ENCODE measurements at regions not wholly inside any gene's neighbourhood (a gene's known extent, or its start where the extent isn't known, plus 50 kb on each side); places are given as distances from the start of the nearest gene placed in this dataset.

GRCh38 chr1:109818988-109819764 is 55.5 kb upstream of the EPS8L3 start:
- peaks cover 6% of the 10 kb centered on the region for H3K4me1 ChIP-seq
- H3K4me3 ChIP-seq (ENCODE audit: low read depth, low read length) = no peak overlapping the region
- H3K79me2 ChIP-seq = no peaks in the 10 kb centered on the region
- no peaks in the 10 kb centered on the region for H3K36me3 ChIP-seq (ENCODE audit: control insufficient read depth, insufficient read depth, low read length)
- TF ChIP-seq CTCF (IDR thresholded peaks at IDR 0.05) = no peak
- no peak overlapping the region for H3K4me2 ChIP-seq (ENCODE audit: low read length)
- H2AFZ ChIP-seq = no peak overlapping the region
- no peaks in the 10 kb centered on the region for H3K9me3 ChIP-seq (ENCODE audit: control insufficient read depth, low read length)
- no peaks in the 10 kb centered on the region for H3K27me3 ChIP-seq (ENCODE audit: control insufficient read depth, insufficient read depth, low read length)
- no peak overlapping the region for H3K27ac ChIP-seq
- H3K9ac ChIP-seq = no peak overlapping the region

GRCh38 chr1:109818271-109818987 is 54.7 kb upstream of the EPS8L3 start:
- H3K79me2 ChIP-seq = no peaks in the 10 kb centered on the region
- TF ChIP-seq CTCF (IDR thresholded peaks at IDR 0.05) = no peak
- H3K9me3 ChIP-seq (ENCODE audit: control insufficient read depth, low read length) = no peaks in the 10 kb centered on the region
- H2AFZ ChIP-seq = peak overlapping the region; percentile 64
- H3K9ac ChIP-seq = no peak overlapping the region
- H3K4me2 ChIP-seq (ENCODE audit: low read length) = no peak overlapping the region
- H3K4me3 ChIP-seq (ENCODE audit: low read depth, low read length) = no peak overlapping the region
- peaks cover 6% of the 10 kb centered on the region for H3K4me1 ChIP-seq
- H3K27ac ChIP-seq = no peak overlapping the region
- H3K27me3 ChIP-seq (ENCODE audit: control insufficient read depth, insufficient read depth, low read length) = no peaks in the 10 kb centered on the region
- no peaks in the 10 kb centered on the region for H3K36me3 ChIP-seq (ENCODE audit: control insufficient read depth, insufficient read depth, low read length)

DNA sequence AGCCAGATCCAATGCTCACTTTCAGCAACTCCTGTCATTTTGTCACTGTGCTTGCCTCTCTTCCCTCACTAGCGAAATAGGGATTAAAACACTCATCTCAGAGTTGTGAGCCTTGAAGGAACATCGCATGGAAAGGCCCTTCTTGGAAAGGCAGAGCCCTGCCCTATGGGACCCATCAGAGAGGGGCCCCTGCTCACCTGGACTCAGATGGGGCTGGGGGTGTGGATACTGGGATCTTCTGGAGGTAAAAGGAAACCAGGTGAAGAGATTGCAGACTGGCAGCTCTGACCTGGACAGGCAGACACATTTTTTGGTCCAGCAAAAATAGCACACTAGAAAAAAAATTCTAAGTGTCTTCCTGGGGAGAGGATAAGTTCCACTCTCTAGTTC is 54.2 kb upstream of the EPS8L3 start:
- Histone ChIP-seq H3K4me3 (ENCODE audit: low read depth, low read length) (no peak overlapping the region), H3K36me3 (ENCODE audit: control insufficient read depth, insufficient read depth, low read length) (no peaks in the 10 kb centered on the region), H3K9ac (no peak overlapping the region), H3K79me2 (no peaks in the 10 kb centered on the region), H3K4me2 (ENCODE audit: low read length) (no peak overlapping the region), H3K9me3 (ENCODE audit: control insufficient read depth, low read length) (no peaks in the 10 kb centered on the region), H3K27me3 (ENCODE audit: control insufficient read depth, insufficient read depth, low read length) (no peaks in the 10 kb centered on the region), H2AFZ (peak overlapping the region; percentile 64), H3K4me1 (peaks cover 6% of the 10 kb centered on the region), H3K27ac (no peak overlapping the region)
- no peak for TF ChIP-seq CTCF (IDR thresholded peaks at IDR 0.05)

DNA sequence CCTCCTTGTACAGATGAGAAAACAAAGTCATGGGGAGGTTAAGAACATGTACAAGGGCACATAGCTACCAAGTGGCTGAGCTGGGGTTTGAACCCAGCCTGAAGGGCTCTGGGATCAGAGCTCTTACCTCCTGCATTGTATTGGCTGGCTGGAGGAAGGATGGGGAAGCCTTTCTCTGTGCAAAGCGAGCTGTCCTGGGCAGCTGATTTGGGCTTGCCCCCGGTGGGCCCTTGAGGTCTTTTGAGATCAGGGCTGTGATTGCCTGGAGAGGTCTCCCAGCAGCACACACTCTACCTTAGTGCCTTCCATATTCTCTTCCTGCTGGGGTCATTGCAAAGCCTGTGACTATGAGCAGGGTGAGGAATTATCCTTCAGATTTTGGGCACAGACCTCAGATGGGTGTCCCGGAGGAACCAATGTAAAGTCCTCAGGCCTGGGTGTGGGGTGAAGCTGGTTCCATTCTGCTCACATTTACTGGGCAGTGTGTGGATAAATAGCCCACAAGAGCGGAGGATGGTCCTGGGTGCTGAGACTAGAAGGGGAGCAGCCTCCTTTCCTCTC is 53.3 kb upstream of the EPS8L3 start:
- Histone ChIP-seq H3K4me1 (peaks cover 6% of the 10 kb centered on the region), H3K27ac (no peak overlapping the region), H2AFZ (no peak overlapping the region), H3K27me3 (ENCODE audit: control insufficient read depth, insufficient read depth, low read length) (no peaks in the 10 kb centered on the region), H3K79me2 (no peaks in the 10 kb centered on the region), H3K4me3 (ENCODE audit: low read depth, low read length) (no peak overlapping the region), H3K4me2 (ENCODE audit: low read length) (no peak overlapping the region), H3K9me3 (ENCODE audit: control insufficient read depth, low read length) (no peaks in the 10 kb centered on the region), H3K9ac (no peak overlapping the region), H3K36me3 (ENCODE audit: control insufficient read depth, insufficient read depth, low read length) (no peaks in the 10 kb centered on the region)
- TF ChIP-seq CTCF (IDR thresholded peaks at IDR 0.05) = no peak
